ENCODE measurements at regions not wholly inside any gene's neighbourhood (a gene's known extent, or its start where the extent isn't known, plus 50 kb on each side); places are given as distances from the start of the nearest gene placed in this dataset.
A peak's percentile ranks its signal among the peaks of the same experiment; 100 is the strongest.

GRCh38 chr10:128536259-128536658 is 410.0 kb upstream of the MKI67 start:
- DNase-seq: no peak

- DNase-seq: no peak
Observed at GRCh38 chr10:128537834-128538330, 411.7 kb upstream of the MKI67 start.

- no peak for DNase-seq
Observed at GRCh38 chr10:128538671-128539070, 412.4 kb upstream of the MKI67 start.

- DNase-seq: no peak
Observed at GRCh38 chr10:128539510-128540127, 413.4 kb upstream of the MKI67 start.

- DNase-seq: no peak
Observed at GRCh38 chr10:128540128-128540762, 414.0 kb upstream of the MKI67 start.

GRCh38 chr10:128540781-128541761 is 414.8 kb upstream of the MKI67 start:
- peak; percentile 50 for DNase-seq

GRCh38 chr10:128541926-128542475 is 415.8 kb upstream of the MKI67 start:
- DNase-seq: no peak

GRCh38 chr10:128542659-128543058 is 416.4 kb upstream of the MKI67 start:
- no peak for DNase-seq

- no peak for DNase-seq
Observed at GRCh38 chr10:128543151-128543550, 416.9 kb upstream of the MKI67 start.

- DNase-seq: no peak
Observed at GRCh38 chr10:128545216-128545615, 419.0 kb upstream of the MKI67 start.

- no peak for DNase-seq
Observed at GRCh38 chr10:128546651-128547165, 420.5 kb upstream of the MKI67 start.

- DNase-seq: peak; percentile 36
Observed at GRCh38 chr10:128549101-128549608, 422.9 kb upstream of the MKI67 start.

GRCh38 chr10:128550045-128550444 is 423.8 kb upstream of the MKI67 start:
- no peak for DNase-seq

- DNase-seq: no peak
Observed at GRCh38 chr10:128551475-128551874, 425.3 kb upstream of the MKI67 start.

GRCh38 chr10:128553755-128554154 is 427.5 kb upstream of the MKI67 start:
- no peak for DNase-seq

- no peak for DNase-seq
Observed at GRCh38 chr10:128556182-128557110, 430.2 kb upstream of the MKI67 start.

GRCh38 chr10:128557149-128557710 is 431.0 kb upstream of the MKI67 start:
- no peak for DNase-seq

GRCh38 chr10:128560406-128560805 is 434.2 kb upstream of the MKI67 start:
- DNase-seq: no peak

- DNase-seq: no peak
Observed at GRCh38 chr10:128560993-128561392, 434.8 kb upstream of the MKI67 start.

- no peak for DNase-seq
Observed at GRCh38 chr10:128563387-128563786, 437.2 kb upstream of the MKI67 start.

- DNase-seq: no peak
Observed at GRCh38 chr10:128563904-128564303, 437.7 kb upstream of the MKI67 start.
